ENCODE measurements at regions not wholly inside any gene's neighbourhood (a gene's known extent, or its start where the extent isn't known, plus 50 kb on each side); places are given as distances from the start of the nearest gene placed in this dataset. TPM values are rescaled to one million over a fixed set of nuclear protein-coding genes. Genes with fewer than 3 reads are reported as not detected.

GRCh38 chr5:43772764-43773477, 169.9 kb downstream of the NNT start:
- H3K4me3 ChIP-seq: no peak overlapping the region
- no peak overlapping the region for H3K27ac ChIP-seq

GRCh38 chr5:43772458-43772763, 169.4 kb downstream of the NNT start:
- no peaks in the 10 kb centered on the region for H3K27me3 ChIP-seq
- H3K27ac ChIP-seq: no peak overlapping the region
- TF ChIP-seq POLR2A (IDR thresholded peaks at IDR 0.05) (no peak), CTCF (IDR thresholded peaks at IDR 0.05) (no peak)
- H3K9me3 ChIP-seq: no peaks in the 10 kb centered on the region
- H3K36me3 ChIP-seq: no peaks in the 10 kb centered on the region
- H3K4me3 ChIP-seq: no peak overlapping the region
- DNase-seq: no peak
- H3K4me1 ChIP-seq: no peaks in the 10 kb centered on the region
- intact Hi-C loops (cut with DNase I; ENCODE audit: low total_unique reads): no loop called here

More at GRCh38 chr5:43772764-43773477, 169.9 kb downstream of the NNT start:
- no peaks in the 10 kb centered on the region for H3K36me3 ChIP-seq
- H3K9me3 ChIP-seq: no peaks in the 10 kb centered on the region
- H3K4me1 ChIP-seq: no peaks in the 10 kb centered on the region
- H3K27me3 ChIP-seq: no peaks in the 10 kb centered on the region
- TF ChIP-seq POLR2A (IDR thresholded peaks at IDR 0.05) (no peak), CTCF (IDR thresholded peaks at IDR 0.05) (no peak)
- intact Hi-C loops (cut with DNase I; ENCODE audit: low total_unique reads): no loop called here
- no peak for DNase-seq

- Histone ChIP-seq H3K9me3 (no peaks in the 10 kb centered on the region), H3K36me3 (no peaks in the 10 kb centered on the region), H3K27ac (no peak overlapping the region), H3K4me3 (no peak overlapping the region), H3K27me3 (no peaks in the 10 kb centered on the region), H3K4me1 (no peaks in the 10 kb centered on the region)
- no peak for DNase-seq
- intact Hi-C loops (cut with DNase I; ENCODE audit: low total_unique reads): no loop called here
- TF ChIP-seq CTCF (IDR thresholded peaks at IDR 0.05) (no peak), POLR2A (IDR thresholded peaks at IDR 0.05) (no peak)
These were observed 168.6 kb downstream of the NNT start for GRCh38 chr5:43771611-43772031.

- peak; percentile 31 to 65 for DNase-seq
- no peaks in the 10 kb centered on the region for H3K4me1 ChIP-seq
- no peaks in the 10 kb centered on the region for H3K9me3 ChIP-seq
- H3K27ac ChIP-seq: no peak overlapping the region
- no peaks in the 10 kb centered on the region for H3K27me3 ChIP-seq
- H3K36me3 ChIP-seq: no peaks in the 10 kb centered on the region
- intact Hi-C loops (cut with DNase I; ENCODE audit: low total_unique reads): no loop called here
- no peak overlapping the region for H3K4me3 ChIP-seq
- TF ChIP-seq CTCF (IDR thresholded peaks at IDR 0.05) (no peak), POLR2A (IDR thresholded peaks at IDR 0.05) (no peak)
These were observed 166.8 kb downstream of the NNT start for GRCh38 chr5:43769571-43770355.

Small RNAs in the stretch of these regions (small RNA-seq; reads per million reads assigned to genes)
- not detected for gene RNU6-381P

Data from uterus (tissue), 3 donors.